Cardiac fibroblast (primary cell): ENCODE measurements at regions not wholly inside any gene's neighbourhood (a gene's known extent, or its start where the extent isn't known, plus 50 kb on each side); places are given as distances from the start of the nearest gene placed in this dataset.

Experiments used
- DNase-seq, 2 donors: peaks; one replicate each; pipeline versions ENCODE4 v3.0.0 to v3.0.0-alpha.2; 2010; ENCODE audit warnings: low read depth in 2 of 2
- H3K4me3 ChIP-seq, 2 donors: replicated peaks in 1 of 2; 1 replicate in 1 of 2; 2 replicates in 1 of 2; pipeline ENCODE4 v1.5.1; 2011; ENCODE audit warnings: low read depth in 2 of 2, low read length in 2 of 2, mild to moderate bottlenecking in 2 of 2, moderate library complexity in 1 of 2
- TF ChIP-seq, protein P1 (sequence below): IDR thresholded peaks from one replicate; pipeline ENCODE4 v1.5.1; 2011; ENCODE audit warnings: low read depth, mild to moderate bottlenecking, low read length, inconsistent platforms

DNA sequence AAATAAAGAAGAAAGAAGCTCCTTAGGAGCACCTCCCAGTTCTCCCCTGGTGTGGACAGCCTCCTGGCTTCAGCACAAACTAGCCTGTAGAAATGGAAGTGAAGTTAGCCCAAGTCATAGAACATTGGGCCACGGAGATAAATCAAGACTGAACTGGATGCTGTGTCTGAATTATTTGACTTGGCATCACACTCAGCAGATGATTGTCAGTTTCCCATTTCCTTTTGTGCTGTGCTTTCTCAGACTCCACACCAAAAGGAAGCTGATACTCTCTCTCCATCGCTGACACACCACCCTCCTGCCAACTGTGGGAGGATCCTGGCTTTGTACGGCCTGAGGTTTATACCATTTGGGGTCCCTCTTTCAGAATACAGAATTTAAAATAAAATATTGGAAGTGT lies 209.8 kb downstream of the TFAP2A start:
- no peak for DNase-seq
- TF ChIP-seq, protein P1, sequence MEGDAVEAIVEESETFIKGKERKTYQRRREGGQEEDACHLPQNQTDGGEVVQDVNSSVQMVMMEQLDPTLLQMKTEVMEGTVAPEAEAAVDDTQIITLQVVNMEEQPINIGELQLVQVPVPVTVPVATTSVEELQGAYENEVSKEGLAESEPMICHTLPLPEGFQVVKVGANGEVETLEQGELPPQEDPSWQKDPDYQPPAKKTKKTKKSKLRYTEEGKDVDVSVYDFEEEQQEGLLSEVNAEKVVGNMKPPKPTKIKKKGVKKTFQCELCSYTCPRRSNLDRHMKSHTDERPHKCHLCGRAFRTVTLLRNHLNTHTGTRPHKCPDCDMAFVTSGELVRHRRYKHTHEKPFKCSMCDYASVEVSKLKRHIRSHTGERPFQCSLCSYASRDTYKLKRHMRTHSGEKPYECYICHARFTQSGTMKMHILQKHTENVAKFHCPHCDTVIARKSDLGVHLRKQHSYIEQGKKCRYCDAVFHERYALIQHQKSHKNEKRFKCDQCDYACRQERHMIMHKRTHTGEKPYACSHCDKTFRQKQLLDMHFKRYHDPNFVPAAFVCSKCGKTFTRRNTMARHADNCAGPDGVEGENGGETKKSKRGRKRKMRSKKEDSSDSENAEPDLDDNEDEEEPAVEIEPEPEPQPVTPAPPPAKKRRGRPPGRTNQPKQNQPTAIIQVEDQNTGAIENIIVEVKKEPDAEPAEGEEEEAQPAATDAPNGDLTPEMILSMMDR = no peak
- H3K4me3 ChIP-seq = no peak overlapping the region

DNA sequence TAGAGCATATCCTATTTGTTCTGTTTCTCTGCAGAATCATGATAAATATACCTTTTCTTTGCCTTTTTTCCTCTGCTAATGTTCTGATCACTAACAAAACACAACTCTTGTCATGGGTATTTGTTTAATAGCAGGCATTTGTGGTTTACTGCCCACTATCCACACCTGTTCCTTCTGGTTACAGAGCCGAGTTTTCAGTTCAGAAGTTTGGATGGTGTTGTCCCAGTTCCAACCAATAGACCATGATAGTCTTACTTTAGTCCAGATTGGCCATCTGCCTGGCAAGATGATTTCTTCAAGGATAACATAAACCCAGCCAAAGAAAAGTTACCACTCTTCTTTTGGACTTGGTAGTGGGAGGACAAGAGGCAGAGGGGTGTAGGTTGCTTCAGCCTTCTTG lies 211.2 kb downstream of the TFAP2A start:
- no peak for DNase-seq
- H3K4me3 ChIP-seq = no peak overlapping the region
- TF ChIP-seq, protein P1 = no peak

DNA sequence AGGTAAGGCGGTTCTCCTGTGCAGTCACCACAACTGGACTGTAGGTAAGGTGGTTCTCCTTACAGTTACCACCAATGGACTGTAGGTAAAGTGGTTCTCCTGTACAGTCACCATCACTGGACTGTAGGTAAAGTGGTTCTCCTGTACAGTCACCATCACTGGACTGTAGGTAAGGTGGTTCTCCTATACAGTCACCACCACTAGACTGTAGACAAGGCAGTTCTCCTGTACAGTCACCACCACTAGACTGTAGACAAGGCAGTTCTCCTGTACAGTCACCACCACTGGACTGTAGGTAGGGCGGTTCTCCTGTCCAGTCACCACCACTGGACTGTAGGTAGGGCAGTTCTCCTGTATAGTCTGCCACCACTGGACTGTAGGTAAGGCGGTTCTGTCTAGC lies 212.3 kb downstream of the TFAP2A start:
- no peak overlapping the region for H3K4me3 ChIP-seq
- no peak for DNase-seq
- TF ChIP-seq, protein P1 = no peak

DNA sequence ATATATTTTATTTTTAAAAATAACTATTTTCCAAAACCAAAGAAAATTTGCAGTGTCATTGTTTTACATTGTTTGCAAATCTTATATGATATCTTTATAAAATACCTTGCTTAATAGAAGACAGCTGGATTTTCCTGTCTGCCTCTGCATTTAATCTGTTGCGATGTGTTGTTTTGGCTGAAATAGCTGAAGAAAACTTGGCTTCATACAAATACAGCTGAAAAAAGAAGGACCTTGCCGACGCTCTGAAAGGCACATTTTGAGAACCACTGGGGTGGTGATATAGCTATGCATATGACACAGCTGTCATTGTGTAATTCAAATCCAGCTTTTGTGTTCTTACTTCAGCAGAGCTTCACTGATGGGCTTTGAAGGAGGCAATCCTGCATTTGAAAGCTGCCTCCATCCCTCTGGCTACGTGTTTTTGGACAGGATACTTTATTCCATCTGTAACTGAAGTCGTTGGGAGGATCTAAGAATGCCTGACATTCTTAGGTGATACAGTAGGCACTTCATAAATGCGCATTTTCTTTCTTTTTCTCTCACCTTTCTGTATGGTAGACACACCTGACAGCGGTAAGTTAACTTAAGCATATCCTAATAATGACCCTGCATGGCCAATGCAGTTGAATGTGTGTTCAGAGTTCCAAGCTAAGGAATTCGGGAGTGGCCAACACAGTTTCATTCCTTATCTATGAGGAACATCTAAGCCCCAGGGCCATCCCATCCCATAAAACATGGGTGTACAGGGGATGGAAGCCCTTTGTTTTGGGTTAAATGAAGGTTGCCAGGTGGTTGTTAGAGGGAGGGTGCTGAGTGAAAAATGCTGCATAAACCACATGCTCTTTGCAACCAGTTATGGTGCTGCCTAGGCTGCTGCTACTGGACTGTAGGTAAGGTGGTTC lies 213.0 kb downstream of the TFAP2A start:
- TF ChIP-seq, protein P1 = no peak

DNA sequence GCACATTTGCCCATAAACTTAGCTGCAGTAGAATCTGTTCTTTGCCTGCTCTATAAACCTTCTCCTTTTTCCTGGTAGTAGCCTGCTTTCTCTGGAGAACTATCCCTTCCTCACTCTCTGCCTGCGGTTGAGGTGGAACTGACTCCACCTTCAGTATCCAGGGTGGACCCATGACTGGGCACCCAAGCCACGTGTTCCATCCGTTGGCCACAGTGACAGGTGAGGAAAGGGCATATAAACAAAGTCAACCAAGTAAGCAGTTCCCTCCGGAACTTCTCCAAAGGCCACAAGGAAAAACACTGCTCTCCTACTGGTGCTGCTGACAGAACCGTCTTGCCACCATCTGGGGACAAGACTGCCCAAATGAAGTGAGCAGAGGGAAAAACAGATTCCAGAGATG lies 218.8 kb downstream of the TFAP2A start:
- H3K4me3 ChIP-seq = no peak overlapping the region
- no peak for DNase-seq
- TF ChIP-seq, protein P1 = no peak

More for the DNA sequence above, 213.0 kb downstream of the TFAP2A start:
- no peak overlapping the region for H3K4me3 ChIP-seq
- no peak for DNase-seq

DNA sequence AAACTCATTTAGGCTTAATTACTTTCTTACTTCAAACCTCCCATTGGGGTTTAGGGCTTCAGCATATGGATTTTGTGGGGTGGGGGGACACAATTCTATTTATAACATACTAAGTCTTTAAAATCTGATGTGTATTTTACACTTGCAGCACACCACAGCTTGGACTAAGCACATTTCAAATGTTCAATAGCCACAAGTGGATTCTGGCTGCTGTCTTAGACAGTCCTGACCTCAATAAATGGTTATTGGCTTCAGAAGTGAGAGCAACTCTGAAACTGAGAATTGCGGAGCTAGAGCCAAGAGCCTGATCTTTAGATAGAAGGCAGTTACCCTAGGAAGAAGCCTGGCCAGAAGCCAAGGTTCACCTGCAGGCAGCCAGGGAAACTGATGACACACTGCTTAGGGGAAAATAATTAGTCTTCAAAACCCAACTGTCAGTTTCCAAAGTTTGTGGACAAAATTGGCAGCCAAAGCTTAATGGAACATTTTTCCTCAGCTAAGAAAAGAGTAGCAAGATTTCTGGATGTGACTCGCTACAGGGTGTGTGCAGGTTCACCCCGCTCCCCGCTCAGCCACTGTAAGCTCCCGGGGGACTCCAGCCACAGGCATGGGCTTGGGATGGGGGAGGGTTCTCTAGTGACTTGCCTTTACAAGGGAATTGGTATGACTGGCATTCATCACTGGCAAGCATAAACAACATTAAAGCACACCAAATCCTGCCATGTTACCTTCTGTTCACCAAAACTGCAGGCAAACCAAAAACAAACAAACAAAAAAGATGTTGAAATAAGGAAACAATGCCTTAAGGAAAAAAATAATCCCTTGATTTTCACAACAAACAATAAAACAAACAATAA lies 219.8 kb downstream of the TFAP2A start:
- TF ChIP-seq, protein P1 = no peak
- no peak overlapping the region for H3K4me3 ChIP-seq
- no peak for DNase-seq
